Liver (tissue), 7 donors: ENCODE measurements at regions not wholly inside any gene's neighbourhood (a gene's known extent, or its start where the extent isn't known, plus 50 kb on each side); places are given as distances from the start of the nearest gene placed in this dataset.

Experiments used
- DNase-seq: peaks from one replicate; pipeline ENCODE4 v3.0.0-alpha.2; 2017; ENCODE audit warnings: low spot score
- H3K27ac ChIP-seq, 2 donors: one replicate each; pipeline ENCODE4 v1.7.0; 2013; ENCODE audit warnings: inconsistent platforms in 2 of 2, low read length in 2 of 2, control low read depth in 1 of 2, low read depth in 1 of 2, mild to moderate bottlenecking in 1 of 2
- H3K27me3 ChIP-seq, 4 donors: one replicate each; pipeline versions ENCODE4 v1.6.1 to v1.7.0; 2013; ENCODE audit warnings: low read length in 3 of 4, inconsistent platforms in 1 of 4, mild to moderate bottlenecking in 1 of 4, moderate library complexity in 1 of 4; ENCODE audit not compliant: control insufficient read depth in 4 of 4, insufficient read depth in 4 of 4
- H3K36me3 ChIP-seq, 4 donors: one replicate each; pipeline versions ENCODE4 v1.6.1 to v1.7.0; 2013; ENCODE audit warnings: low read length in 3 of 4, mild to moderate bottlenecking in 3 of 4, low read depth in 1 of 4, moderate library complexity in 1 of 4; ENCODE audit not compliant: control insufficient read depth in 4 of 4, insufficient read depth in 3 of 4
- H3K4me1 ChIP-seq, 4 donors: one replicate each; pipeline versions ENCODE4 v1.6.1 to v1.7.0; 2013; ENCODE audit warnings: low read length in 3 of 4, mild to moderate bottlenecking in 3 of 4, moderate library complexity in 1 of 4; ENCODE audit not compliant: control insufficient read depth in 4 of 4, insufficient read depth in 4 of 4
- H3K4me3 ChIP-seq, 3 donors: one replicate each; pipeline versions ENCODE4 v1.6.1 to v1.7.0; 2013; ENCODE audit warnings: low read length in 3 of 3, control low read depth in 1 of 3, low read depth in 1 of 3, mild to moderate bottlenecking in 1 of 3
- H3K9ac ChIP-seq, 2 donors: one replicate each; pipeline ENCODE4 v1.7.0; 2013; ENCODE audit warnings: low read length in 2 of 2, mild to moderate bottlenecking in 2 of 2, moderate library complexity in 2 of 2, control low read depth in 1 of 2, low read depth in 1 of 2
- H3K9me3 ChIP-seq, 4 donors: one replicate each; pipeline versions ENCODE4 v1.6.1 to v1.7.0; 2013; ENCODE audit warnings: low read length in 3 of 4; ENCODE audit not compliant: control insufficient read depth in 4 of 4
- ATF3 ChIP-seq: IDR thresholded peaks from 2 replicates; pipeline ENCODE4 v1.6.1; 2016; ENCODE audit warnings: antibody characterized with exemption
- EGR1 ChIP-seq, 2 donors: IDR thresholded peaks; 2 replicates each; pipeline ENCODE4 v1.6.1; 2016 to 2018; ENCODE audit warnings: antibody characterized with exemption in 2 of 2, low read depth in 2 of 2
- FOXA1 ChIP-seq: IDR thresholded peaks from 2 replicates; pipeline ENCODE4 v1.6.1; 2016; ENCODE audit warnings: antibody characterized with exemption
- FOXA2 ChIP-seq: IDR thresholded peaks from 2 replicates; pipeline ENCODE4 v1.6.1; 2016; ENCODE audit warnings: antibody characterized with exemption
- GABPA ChIP-seq, 2 donors: IDR thresholded peaks in 1 of 2; conservative IDR thresholded peaks in 1 of 2; 2 replicates each; pipeline ENCODE4 v1.6.1; 2016; ENCODE audit warnings: antibody characterized with exemption in 2 of 2, mild to moderate bottlenecking in 1 of 2, moderate library complexity in 1 of 2
- HNF4A ChIP-seq, 2 donors: conservative IDR thresholded peaks; 2 replicates each; pipeline ENCODE4 v1.6.1; 2016; ENCODE audit warnings: antibody characterized with exemption in 2 of 2, mild to moderate bottlenecking in 2 of 2
- HNF4G ChIP-seq: IDR thresholded peaks from 2 replicates; pipeline ENCODE4 v1.6.1; 2016; ENCODE audit warnings: antibody characterized with exemption
- MAX ChIP-seq: IDR thresholded peaks from 2 replicates; pipeline ENCODE4 v1.6.1; 2016; ENCODE audit warnings: antibody characterized with exemption
- NR2F2 ChIP-seq: IDR thresholded peaks from 2 replicates; pipeline ENCODE4 v1.6.1; 2016; ENCODE audit warnings: antibody characterized with exemption
- RAD21 ChIP-seq, 2 donors: IDR thresholded peaks; 2 replicates each; pipeline ENCODE4 v1.6.1; 2016; ENCODE audit warnings: antibody characterized with exemption in 2 of 2, mild to moderate bottlenecking in 2 of 2
- REST ChIP-seq: IDR thresholded peaks from 2 replicates; pipeline ENCODE4 v1.6.1; 2016; ENCODE audit warnings: antibody characterized with exemption, mild to moderate bottlenecking
- RXRA ChIP-seq, 2 donors: IDR thresholded peaks; 2 replicates each; pipeline ENCODE4 v1.6.1; 2017 to 2018; ENCODE audit warnings: antibody characterized with exemption in 2 of 2, mild to moderate bottlenecking in 1 of 2
- TAF1 ChIP-seq: conservative IDR thresholded peaks from 2 replicates; pipeline ENCODE4 v1.6.1; 2016; ENCODE audit warnings: antibody characterized with exemption, mild to moderate bottlenecking
- YY1 ChIP-seq: IDR thresholded peaks from 2 replicates; pipeline ENCODE4 v1.6.1; 2016; ENCODE audit warnings: antibody characterized with exemption, mild to moderate bottlenecking
- WGBS: extraction: QIAGEN DNeasy Blood & Tissue Kit; methylation state at CpG from one replicate; pipeline ENCODE4 v1.1.7; 2013; 5-methylcytosine and 5-hydroxymethylcytosine counted together
- donor health status: healthy.
- donor health status: healthy.
- donor health status: healthy.
- donor health status: healthy.

- H3K9me3 ChIP-seq: peaks cover 0 to 4% (median 0%) of the 10 kb centered on the region in 4 donors
- no peaks in the 10 kb centered on the region for H3K4me1 ChIP-seq
- H3K27me3 ChIP-seq: no peaks in the 10 kb centered on the region
- DNase-seq: no peak
- peaks cover 0 to 4% (median 0%) of the 10 kb centered on the region in 4 donors for H3K36me3 ChIP-seq
- WGBS: 87% methylated on average over 4 of the region's 4 CpGs
- no peak overlapping the region for H3K27ac ChIP-seq
- TF ChIP-seq FOXA2: no peak
- TF ChIP-seq HNF4A (conservative IDR thresholded peaks at IDR 0.05): no peak
- no peak for TF ChIP-seq RXRA (IDR thresholded peaks at IDR 0.05)
- no peak for TF ChIP-seq MAX
- TF ChIP-seq HNF4G: no peak
- TF ChIP-seq REST: no peak
- no peak for TF ChIP-seq ATF3
- TF ChIP-seq YY1: no peak
- no peak for TF ChIP-seq NR2F2
- no peak for TF ChIP-seq RAD21 (IDR thresholded peaks at IDR 0.05)
- no peak for TF ChIP-seq FOXA1
- no peak for TF ChIP-seq TAF1
- no peak overlapping the region for H3K4me3 ChIP-seq
- H3K9ac ChIP-seq: no peak overlapping the region
Observed at GRCh38 chr13:99072941-99073340, 95.1 kb upstream of the DOCK9 start.

- H3K4me3 ChIP-seq: no peak overlapping the region
- no peak overlapping the region for H3K27ac ChIP-seq
- H3K4me1 ChIP-seq: no peaks in the 10 kb centered on the region
- no peak overlapping the region for H3K9ac ChIP-seq
- TF ChIP-seq HNF4G (no peak), YY1 (no peak), HNF4A (conservative IDR thresholded peaks at IDR 0.05) (no peak), ATF3 (no peak), EGR1 (IDR thresholded peaks at IDR 0.05; ENCODE audit: low read depth in 2 of 2) (no peak), GABPA (IDR thresholded peaks at IDR 0.05 in 1 of 2, conservative IDR thresholded peaks at IDR 0.05 in 1 of 2) (no peak)
- no peak for DNase-seq
- H3K27me3 ChIP-seq: no peaks in the 10 kb centered on the region
- peaks cover 0 to 4% (median 0%) of the 10 kb centered on the region in 4 donors for H3K9me3 ChIP-seq
- peaks cover 0 to 4% (median 0%) of the 10 kb centered on the region in 4 donors for H3K36me3 ChIP-seq
- WGBS: 68% methylated on average over 2 of the region's 2 CpGs
Observed at GRCh38 chr13:99074693-99075092, 96.8 kb upstream of the DOCK9 start.
